Vagina (tissue), 2 donors: ENCODE measurements at regions not wholly inside any gene's neighbourhood (a gene's known extent, or its start where the extent isn't known, plus 50 kb on each side); places are given as distances from the start of the nearest gene placed in this dataset.
"Not testable (repeated sequence)": the region's sequence is repeated elsewhere in the genome, so short reads cannot be mapped to it uniquely, and the experiment has no call there.

Experiments
- CTCF ChIP-seq, 3 experiments: fragments of 450-650 bp in 2 of 3; fragments of 200-600 bp in 1 of 3; sonication (generic) in 1 of 3; IDR thresholded peaks; one replicate each; pipeline ENCODE4 v1.5.1; 2017 to 2019; ENCODE audit warnings: antibody characterized with exemption in 3 of 3, mild to moderate bottlenecking in 2 of 3, moderate library complexity in 2 of 3
- POLR2A ChIP-seq, 2 donors: fragments of 450-650 bp; IDR thresholded peaks; one replicate each; pipeline ENCODE4 v1.6.1; 2017; ENCODE audit warnings: antibody characterized with exemption in 2 of 2, mild to moderate bottlenecking in 2 of 2, moderate library complexity in 2 of 2
- POLR2AphosphoS5 ChIP-seq, 2 donors: sonication (generic); formaldehyde crosslinking; IDR thresholded peaks; one replicate each; pipeline ENCODE4 v1.9.0; 2017; ENCODE audit warnings: antibody characterized with exemption in 2 of 2, mild to moderate bottlenecking in 2 of 2, low read depth in 1 of 2; ENCODE audit not compliant: insufficient read depth in 1 of 2

DNA sequence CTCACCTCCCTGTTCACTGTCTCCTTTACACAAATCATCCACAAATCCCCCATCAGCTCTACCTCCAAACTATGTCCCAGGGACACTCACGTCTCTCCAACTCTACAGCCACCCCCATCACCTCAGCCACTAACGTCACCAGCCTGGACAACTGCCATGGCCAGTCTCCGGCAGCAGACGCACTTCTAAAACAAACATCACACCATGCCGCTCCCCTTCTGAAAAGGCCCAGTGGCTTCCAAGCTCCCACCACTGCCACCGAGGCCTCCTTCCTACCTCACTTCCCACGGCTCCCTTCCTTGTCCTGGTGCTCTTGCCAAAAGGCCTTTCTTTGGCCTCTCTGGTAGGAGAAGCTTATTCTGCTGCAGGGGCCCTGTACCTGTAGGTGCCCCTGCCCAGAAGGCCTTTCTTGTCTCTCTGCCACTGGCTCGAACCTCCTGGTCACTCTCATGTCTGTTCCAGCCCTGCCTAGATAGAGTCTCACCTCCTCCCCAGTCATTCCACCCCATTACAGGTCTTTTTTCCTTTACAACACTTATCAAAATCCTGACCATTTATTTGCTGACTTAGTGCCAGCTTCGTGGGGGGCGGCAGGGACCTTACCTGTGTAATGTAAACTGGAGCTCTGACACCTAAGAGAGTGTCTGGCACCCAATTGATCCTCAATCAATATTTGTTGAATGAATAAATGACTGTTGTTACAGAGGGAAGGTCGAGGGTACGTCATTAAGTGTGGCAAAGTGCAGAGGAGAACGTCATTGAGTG lies 304.2 kb downstream of the GOLGA6L6 start:
- TF ChIP-seq CTCF (IDR thresholded peaks at IDR 0.05); POLR2A (IDR thresholded peaks at IDR 0.05); POLR2AphosphoS5 (IDR thresholded peaks at IDR 0.05; ENCODE audit: insufficient read depth in 1 of 2, low read depth in 1 of 2): not testable (repeated sequence)
